Lower leg skin (tissue), 3 donors: ENCODE measurements at regions not wholly inside any gene's neighbourhood (a gene's known extent, or its start where the extent isn't known, plus 50 kb on each side); places are given as distances from the start of the nearest gene placed in this dataset.

Source experiments
- CTCF ChIP-seq, 3 donors: fragments of 450-650 bp; IDR thresholded peaks; one replicate each; pipeline ENCODE4 v1.5.1; 2016; ENCODE audit warnings: antibody characterized with exemption in 3 of 3, mild to moderate bottlenecking in 3 of 3, moderate library complexity in 2 of 3
- POLR2A ChIP-seq, 2 donors: fragments of 450-650 bp; IDR thresholded peaks; one replicate each; pipeline ENCODE4 v1.6.1; 2016 to 2017; ENCODE audit warnings: antibody characterized with exemption in 2 of 2, mild to moderate bottlenecking in 1 of 2, moderate library complexity in 1 of 2

- TF ChIP-seq CTCF (IDR thresholded peaks at IDR 0.05), result no peak
- TF ChIP-seq POLR2A (IDR thresholded peaks at IDR 0.05), result no peak
Measured at GRCh38 chr2:177000715-177001072, 211.9 kb upstream of the HNRNPA3 start.
